ENCODE measurements at regions not wholly inside any gene's neighbourhood (a gene's known extent, or its start where the extent isn't known, plus 50 kb on each side); places are given as distances from the start of the nearest gene placed in this dataset.

GRCh38 chr6:5904532-5904931 is 102.2 kb downstream of the NRN1 start:
- TF ChIP-seq EZH2 (IDR thresholded peaks at IDR 0.05; ENCODE audit: low read length, unreplicated experiment) (no peak), CTCF (conservative IDR thresholded peaks at IDR 0.05; ENCODE audit: low read depth, low read length) (no peak)
